Vagina (tissue), 2 donors: ENCODE measurements at regions not wholly inside any gene's neighbourhood (a gene's known extent, or its start where the extent isn't known, plus 50 kb on each side); places are given as distances from the start of the nearest gene placed in this dataset.

Experiments
- DNase-seq, 2 donors: peaks; one replicate each; pipeline ENCODE4 v3.0.0-alpha.2; 2017; ENCODE audit errors: extremely low spot score in 2 of 2
- H3K27ac ChIP-seq: fragments of 200-600 bp; sonication (generic); one replicate; pipeline ENCODE4 v1.5.1; 2019
- H3K27me3 ChIP-seq: fragments of 200-600 bp; sonication (generic); one replicate; pipeline ENCODE4 v1.5.1; 2019
- H3K36me3 ChIP-seq, 2 donors: fragments of 200-600 bp; sonication (generic); one replicate each; pipeline ENCODE4 v1.5.1; 2017 to 2019
- H3K4me1 ChIP-seq: fragments of 200-600 bp; sonication (generic); one replicate; pipeline ENCODE4 v1.5.1; 2019
- H3K4me3 ChIP-seq, 2 donors: fragments of 200-600 bp; sonication (generic); 1 replicate in 1 of 2; 2 replicates in 1 of 2; pipeline ENCODE4 v1.5.1; 2016 to 2019
- H3K9me3 ChIP-seq: fragments of 200-600 bp; sonication (generic); one replicate; pipeline ENCODE4 v1.5.1; 2019
- POLR2A ChIP-seq, 2 donors: fragments of 450-650 bp; IDR thresholded peaks; one replicate each; pipeline ENCODE4 v1.6.1; 2017; ENCODE audit warnings: antibody characterized with exemption in 2 of 2, mild to moderate bottlenecking in 2 of 2, moderate library complexity in 2 of 2
- POLR2AphosphoS5 ChIP-seq, 2 donors: sonication (generic); formaldehyde crosslinking; IDR thresholded peaks; one replicate each; pipeline ENCODE4 v1.9.0; 2017; ENCODE audit warnings: antibody characterized with exemption in 2 of 2, mild to moderate bottlenecking in 2 of 2, low read depth in 1 of 2; ENCODE audit not compliant: insufficient read depth in 1 of 2
- intact Hi-C: fragments of 100-400 bp; cut with DNase I; formaldehyde crosslinking; loops from one replicate; pipeline ENCODE4 v1.15.1; 2023
- TF ChIP-seq, protein P1 (sequence below), 3 experiments: fragments of 450-650 bp in 2 of 3; fragments of 200-600 bp in 1 of 3; sonication (generic) in 1 of 3; IDR thresholded peaks; one replicate each; pipeline ENCODE4 v1.5.1; 2017 to 2019; ENCODE audit warnings: antibody characterized with exemption in 3 of 3, mild to moderate bottlenecking in 2 of 3, moderate library complexity in 2 of 3

DNA sequence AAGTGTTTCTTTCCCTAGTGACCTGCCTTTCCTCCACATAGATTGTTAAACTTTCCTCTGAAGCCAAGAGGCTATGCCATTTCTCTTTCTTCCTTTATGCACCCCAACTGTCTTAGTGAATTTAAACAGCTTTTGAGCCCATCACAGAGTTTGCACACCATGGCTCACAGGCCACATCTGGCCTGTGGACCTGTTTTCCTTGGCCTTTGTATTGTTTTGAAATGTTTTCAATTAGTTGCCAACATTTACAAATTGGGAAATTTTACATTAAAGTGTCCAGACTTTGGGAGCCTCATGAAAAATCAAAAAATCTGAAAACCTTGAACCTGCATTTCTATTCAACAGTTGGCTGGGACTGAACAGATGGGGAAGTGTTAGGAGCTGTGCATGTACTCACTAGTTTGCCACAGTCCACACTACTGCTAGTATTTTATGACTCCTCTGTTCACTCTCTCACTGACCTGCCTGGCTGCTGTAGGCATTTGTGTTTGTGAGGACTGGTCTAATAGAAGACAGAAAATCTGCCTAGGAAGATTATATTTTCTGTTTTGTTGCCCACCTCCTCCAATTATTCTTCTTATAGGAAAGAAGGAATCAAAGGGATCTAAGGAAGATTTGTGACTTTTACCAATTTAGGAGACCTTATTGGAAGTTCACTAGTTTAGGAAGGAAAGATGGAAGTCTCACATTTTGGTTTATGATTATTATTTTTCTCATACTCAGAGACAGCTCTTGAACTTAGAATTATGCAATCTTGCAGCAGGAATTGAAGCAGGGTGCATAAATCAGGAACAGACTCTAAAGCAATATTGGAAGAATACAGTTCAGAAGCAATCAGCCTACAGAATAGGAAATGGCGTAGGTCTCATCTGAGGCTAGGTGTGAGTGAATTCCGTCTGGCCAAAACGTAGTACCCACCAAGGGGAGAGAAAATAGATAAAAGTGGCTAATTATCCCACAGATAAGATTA lies 134.7 kb downstream of the HLX start:
- H3K27me3 ChIP-seq, result no peaks in the 10 kb centered on the region
- H3K36me3 ChIP-seq, result no peaks in the 10 kb centered on the region
- no peak overlapping the region for H3K4me3 ChIP-seq
- H3K27ac ChIP-seq, result no peak overlapping the region
- no peaks in the 10 kb centered on the region for H3K4me1 ChIP-seq
- TF ChIP-seq, protein P1, sequence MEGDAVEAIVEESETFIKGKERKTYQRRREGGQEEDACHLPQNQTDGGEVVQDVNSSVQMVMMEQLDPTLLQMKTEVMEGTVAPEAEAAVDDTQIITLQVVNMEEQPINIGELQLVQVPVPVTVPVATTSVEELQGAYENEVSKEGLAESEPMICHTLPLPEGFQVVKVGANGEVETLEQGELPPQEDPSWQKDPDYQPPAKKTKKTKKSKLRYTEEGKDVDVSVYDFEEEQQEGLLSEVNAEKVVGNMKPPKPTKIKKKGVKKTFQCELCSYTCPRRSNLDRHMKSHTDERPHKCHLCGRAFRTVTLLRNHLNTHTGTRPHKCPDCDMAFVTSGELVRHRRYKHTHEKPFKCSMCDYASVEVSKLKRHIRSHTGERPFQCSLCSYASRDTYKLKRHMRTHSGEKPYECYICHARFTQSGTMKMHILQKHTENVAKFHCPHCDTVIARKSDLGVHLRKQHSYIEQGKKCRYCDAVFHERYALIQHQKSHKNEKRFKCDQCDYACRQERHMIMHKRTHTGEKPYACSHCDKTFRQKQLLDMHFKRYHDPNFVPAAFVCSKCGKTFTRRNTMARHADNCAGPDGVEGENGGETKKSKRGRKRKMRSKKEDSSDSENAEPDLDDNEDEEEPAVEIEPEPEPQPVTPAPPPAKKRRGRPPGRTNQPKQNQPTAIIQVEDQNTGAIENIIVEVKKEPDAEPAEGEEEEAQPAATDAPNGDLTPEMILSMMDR (IDR thresholded peaks at IDR 0.05), result no peak
- TF ChIP-seq POLR2AphosphoS5 (IDR thresholded peaks at IDR 0.05; ENCODE audit: insufficient read depth in 1 of 2, low read depth in 1 of 2) (no peak), POLR2A (IDR thresholded peaks at IDR 0.05) (no peak)
- intact Hi-C loops, result no loop called here
- DNase-seq, result no peak
- no peaks in the 10 kb centered on the region for H3K9me3 ChIP-seq

DNA sequence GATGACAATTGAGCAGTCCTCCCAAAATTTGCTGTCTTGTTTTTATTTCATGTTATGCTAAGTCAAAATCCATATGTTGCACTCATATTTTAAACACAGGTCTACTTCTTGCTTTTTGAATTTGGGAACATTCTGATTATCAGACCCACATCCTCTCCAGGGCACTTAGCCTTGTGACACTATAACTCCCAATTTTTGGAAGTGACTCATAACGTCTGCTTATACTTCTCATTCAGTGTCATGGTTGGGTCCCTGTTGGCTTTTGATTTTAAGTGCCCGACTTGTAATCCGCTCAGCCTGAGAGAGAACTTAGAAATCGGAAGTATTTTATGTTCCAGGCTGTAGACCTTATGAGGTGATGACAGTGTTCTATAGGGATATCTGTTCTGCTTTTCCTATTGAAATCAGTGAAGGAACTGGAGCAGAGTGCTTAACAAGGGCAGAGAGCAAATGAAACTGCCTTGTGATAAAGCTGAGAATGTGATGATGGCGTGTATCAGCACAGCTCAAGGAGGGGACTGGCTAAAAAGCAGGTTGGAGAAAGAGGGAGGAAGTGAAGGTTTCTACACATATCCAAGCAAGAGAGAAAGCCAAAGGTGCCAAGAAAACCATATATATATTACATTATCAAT lies 136.0 kb downstream of the HLX start:
- no peak for TF ChIP-seq POLR2AphosphoS5 (IDR thresholded peaks at IDR 0.05; ENCODE audit: insufficient read depth in 1 of 2, low read depth in 1 of 2)
- TF ChIP-seq, protein P1 (IDR thresholded peaks at IDR 0.05), result no peak
- no peak for TF ChIP-seq POLR2A (IDR thresholded peaks at IDR 0.05)
- Histone ChIP-seq H3K9me3 (no peaks in the 10 kb centered on the region), H3K27me3 (no peaks in the 10 kb centered on the region), H3K4me1 (no peaks in the 10 kb centered on the region), H3K27ac (no peak overlapping the region), H3K36me3 (no peaks in the 10 kb centered on the region), H3K4me3 (no peak overlapping the region)
- intact Hi-C loops, result no loop called here
- DNase-seq, result no peak

DNA sequence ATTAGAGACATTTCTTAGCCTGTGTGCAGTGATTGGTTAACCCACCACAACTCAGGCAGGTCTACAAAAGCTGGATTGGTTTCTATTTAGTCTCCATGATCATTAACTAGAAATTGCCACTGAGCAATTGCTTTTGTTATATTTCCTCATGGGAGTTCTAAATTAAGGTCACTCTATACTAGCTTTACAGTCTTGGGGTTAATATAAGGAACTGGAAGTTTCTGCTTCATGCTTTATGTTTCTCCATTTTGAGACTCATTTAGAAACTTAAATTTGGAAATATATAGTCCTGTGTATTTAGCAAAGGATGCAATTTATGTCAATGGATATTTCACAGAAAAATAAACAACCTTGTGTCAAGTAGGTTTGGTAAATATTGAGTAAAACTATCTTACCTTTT lies 137.5 kb downstream of the HLX start:
- intact Hi-C loops, result no loop called here
- H3K36me3 ChIP-seq, result no peaks in the 10 kb centered on the region
- no peaks in the 10 kb centered on the region for H3K27me3 ChIP-seq
- DNase-seq, result no peak
- no peak overlapping the region for H3K27ac ChIP-seq
- no peaks in the 10 kb centered on the region for H3K9me3 ChIP-seq
- no peak overlapping the region for H3K4me3 ChIP-seq
- no peaks in the 10 kb centered on the region for H3K4me1 ChIP-seq
- TF ChIP-seq POLR2A (IDR thresholded peaks at IDR 0.05), result no peak
- TF ChIP-seq, protein P1 (IDR thresholded peaks at IDR 0.05), result no peak
- TF ChIP-seq POLR2AphosphoS5 (IDR thresholded peaks at IDR 0.05; ENCODE audit: insufficient read depth in 1 of 2, low read depth in 1 of 2), result no peak

DNA sequence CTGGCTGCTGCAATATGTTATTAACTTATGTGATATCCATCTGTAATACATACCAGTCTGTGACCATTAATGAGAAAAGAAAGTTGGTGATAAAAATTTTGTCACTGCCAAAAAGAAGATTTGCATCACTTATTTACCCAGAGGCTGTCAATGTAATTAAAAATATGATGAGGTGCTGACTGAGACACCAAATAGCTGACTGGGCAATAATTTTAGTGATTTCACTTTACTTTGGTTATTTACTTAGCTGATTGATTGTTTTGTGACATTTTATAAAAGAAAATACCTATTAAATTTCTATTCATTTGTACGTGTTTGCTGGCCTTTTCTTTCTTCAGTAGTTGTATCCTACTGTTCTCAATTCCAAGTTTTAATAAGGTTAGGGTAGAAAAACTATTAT lies 139.2 kb downstream of the HLX start:
- DNase-seq, result no peak
- TF ChIP-seq POLR2A (IDR thresholded peaks at IDR 0.05) (no peak), POLR2AphosphoS5 (IDR thresholded peaks at IDR 0.05; ENCODE audit: insufficient read depth in 1 of 2, low read depth in 1 of 2) (no peak)
- TF ChIP-seq, protein P1 (IDR thresholded peaks at IDR 0.05), result no peak
- H3K4me3 ChIP-seq, result no peak overlapping the region
- no peaks in the 10 kb centered on the region for H3K36me3 ChIP-seq
- no peaks in the 10 kb centered on the region for H3K4me1 ChIP-seq
- H3K27me3 ChIP-seq, result no peaks in the 10 kb centered on the region
- H3K27ac ChIP-seq, result no peak overlapping the region
- no peaks in the 10 kb centered on the region for H3K9me3 ChIP-seq
- intact Hi-C loops, result no loop called here

DNA sequence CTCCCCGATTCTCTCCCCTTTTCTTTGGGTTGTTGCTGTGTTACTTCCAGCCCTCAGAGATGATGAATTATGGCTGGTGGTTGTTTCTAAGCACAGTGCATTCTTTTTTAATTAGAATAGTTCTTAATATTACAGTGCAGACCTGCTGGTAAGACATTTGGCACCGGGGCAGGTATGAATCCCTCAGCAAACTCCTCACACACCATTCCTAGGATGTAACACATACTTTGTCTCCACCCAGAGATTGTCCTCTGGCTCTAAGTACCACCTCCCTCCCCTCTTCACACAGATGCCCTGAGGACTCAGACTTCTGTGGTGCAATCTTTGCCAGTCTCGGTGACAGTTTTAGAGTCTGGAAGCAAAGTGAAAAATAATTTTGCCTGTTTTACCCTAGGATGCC lies 143.1 kb downstream of the HLX start:
- Histone ChIP-seq H3K9me3 (no peaks in the 10 kb centered on the region), H3K27ac (no peak overlapping the region), H3K4me1 (no peaks in the 10 kb centered on the region), H3K4me3 (no peak overlapping the region), H3K36me3 (no peaks in the 10 kb centered on the region), H3K27me3 (no peaks in the 10 kb centered on the region)
- TF ChIP-seq POLR2A (IDR thresholded peaks at IDR 0.05), result no peak
- intact Hi-C loops, result no loop called here
- DNase-seq, result no peak
